Ovary (tissue), 3 donors: ENCODE measurements at regions not wholly inside any gene's neighbourhood (a gene's known extent, or its start where the extent isn't known, plus 50 kb on each side); places are given as distances from the start of the nearest gene placed in this dataset.

Source experiments
- CTCF ChIP-seq, 3 donors: fragments of 450-650 bp in 2 of 3; fragments of 200-600 bp in 1 of 3; IDR thresholded peaks; one replicate each; pipeline versions ENCODE4 v1.5.1 to v1.8.0; 2016 to 2022; ENCODE audit warnings: antibody characterized with exemption in 3 of 3, mild to moderate bottlenecking in 1 of 3
- EP300 ChIP-seq: sonication (generic); formaldehyde crosslinking; IDR thresholded peaks from one replicate; pipeline ENCODE4 v1.6.1; 2017; ENCODE audit warnings: antibody characterized with exemption
- POLR2A ChIP-seq: fragments of 450-650 bp; IDR thresholded peaks from one replicate; pipeline ENCODE4 v1.6.1; 2017; ENCODE audit warnings: antibody characterized with exemption, mild to moderate bottlenecking, moderate library complexity
- donor health status: DM: no; HTN: no; CAD: no.

GRCh38 chr11:119533462-119533861 is 110.5 kb upstream of the THY1 start:
- no peak for TF ChIP-seq CTCF (IDR thresholded peaks at IDR 0.05)
- no peak for TF ChIP-seq POLR2A
- TF ChIP-seq EP300: no peak
